Endometrium (tissue), 2 donors: ENCODE measurements at regions not wholly inside any gene's neighbourhood (a gene's known extent, or its start where the extent isn't known, plus 50 kb on each side); places are given as distances from the start of the nearest gene placed in this dataset.

Experiments used
- FAIRE-seq: peaks from 2 replicates; lab custom pipeline; 2012; peaks lifted over from hg19 to GRCh38; lab: Jason Lieb, UNC
- donor health status: control.
- donor health status: control.

DNA sequence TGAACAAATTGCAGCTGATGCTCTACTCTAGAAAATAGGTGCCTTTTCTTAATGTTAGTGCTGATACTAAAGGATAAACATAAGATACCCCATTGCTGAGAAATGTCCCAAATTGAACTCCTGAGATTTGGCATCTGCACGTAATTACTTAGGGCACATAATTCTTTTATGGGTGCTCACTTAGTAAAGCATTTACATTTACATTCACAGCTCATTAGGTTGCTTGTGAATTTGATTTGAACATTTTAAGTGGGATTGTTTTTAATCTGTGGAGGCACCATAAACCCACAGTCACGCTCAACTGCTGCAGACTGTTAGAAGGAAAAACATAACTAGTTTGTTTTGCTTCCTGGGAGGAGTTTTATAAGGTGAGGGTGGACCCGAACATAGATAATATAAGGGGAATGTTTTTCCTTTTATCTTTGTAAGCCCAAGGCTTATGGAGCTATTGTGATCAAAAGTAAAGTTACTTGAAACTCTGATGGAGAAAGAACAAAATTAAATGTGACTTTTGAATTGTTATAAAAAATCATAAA, 560.8 kb downstream of the REEP3 start:
- FAIRE-seq: no peak

DNA sequence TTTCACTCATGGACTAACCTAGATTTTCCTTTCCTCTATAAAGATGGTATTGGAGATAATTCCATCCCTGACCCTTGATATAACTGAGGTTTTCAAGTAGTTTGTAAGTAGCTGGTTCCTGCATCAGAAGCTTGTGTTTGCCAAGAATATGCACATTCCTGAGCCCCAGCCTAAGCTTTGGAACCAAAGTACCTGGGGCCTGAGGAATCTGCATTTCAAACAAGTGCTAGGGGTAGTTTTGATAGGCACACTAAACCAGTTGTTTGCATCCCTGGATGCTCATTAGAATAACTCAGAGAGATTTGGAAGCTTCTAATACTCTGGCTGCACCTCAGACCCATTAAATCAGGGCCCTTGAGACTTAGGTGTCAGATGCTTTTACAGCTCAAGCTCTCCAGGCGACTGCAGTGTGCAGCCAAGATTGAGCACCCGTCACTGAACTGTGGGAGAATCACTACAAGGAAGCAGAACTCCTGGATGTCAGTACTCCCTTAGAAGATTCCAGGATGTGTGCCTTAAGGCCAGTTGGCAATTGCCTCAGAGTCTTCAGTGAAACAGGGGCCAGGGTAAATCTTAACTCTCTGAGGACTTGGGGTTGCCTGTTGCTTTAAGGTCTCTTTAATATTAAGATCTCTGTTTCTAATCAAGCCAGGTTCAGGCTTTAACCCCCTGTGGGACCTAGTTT, 565.0 kb downstream of the REEP3 start:
- no peak for FAIRE-seq

DNA sequence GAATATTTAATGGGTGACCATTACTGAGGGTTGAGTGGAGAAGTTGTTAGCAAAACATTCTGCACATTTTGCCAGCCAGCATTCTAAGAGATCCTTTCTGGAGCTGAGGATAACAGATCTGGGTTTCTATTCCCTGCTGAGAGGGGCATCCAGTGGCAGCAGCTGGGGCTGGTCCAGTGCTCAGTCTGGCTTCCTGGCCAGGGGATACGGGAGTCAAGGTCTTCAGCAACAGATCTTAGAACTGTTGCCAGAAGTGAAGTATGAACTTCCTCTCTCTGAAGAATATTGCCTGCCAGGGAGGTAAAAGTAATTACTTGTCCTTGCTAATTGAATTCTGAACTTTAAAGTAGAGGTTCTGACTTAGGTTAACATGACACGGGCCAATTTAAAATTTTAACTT, 568.4 kb downstream of the REEP3 start:
- no peak for FAIRE-seq

DNA sequence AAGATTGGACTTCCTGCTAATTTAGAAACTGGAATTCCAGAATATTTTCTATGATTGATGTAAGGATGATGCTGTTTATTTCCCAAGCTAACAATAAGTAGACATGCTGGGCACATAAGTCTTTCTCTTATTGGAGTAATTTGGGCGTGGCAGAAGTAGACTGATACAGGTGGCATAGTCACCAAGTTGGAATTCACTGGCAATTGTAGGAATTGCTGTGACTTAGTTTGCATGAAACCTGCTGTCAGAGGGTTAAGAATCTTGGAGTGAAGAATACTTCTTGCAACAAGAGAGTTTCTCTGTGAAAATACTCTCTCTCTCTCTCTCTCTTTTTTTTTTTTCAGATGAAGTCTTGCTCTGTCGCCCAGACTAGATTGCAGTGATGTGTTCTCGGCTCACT, 569.7 kb downstream of the REEP3 start:
- FAIRE-seq: no peak

DNA sequence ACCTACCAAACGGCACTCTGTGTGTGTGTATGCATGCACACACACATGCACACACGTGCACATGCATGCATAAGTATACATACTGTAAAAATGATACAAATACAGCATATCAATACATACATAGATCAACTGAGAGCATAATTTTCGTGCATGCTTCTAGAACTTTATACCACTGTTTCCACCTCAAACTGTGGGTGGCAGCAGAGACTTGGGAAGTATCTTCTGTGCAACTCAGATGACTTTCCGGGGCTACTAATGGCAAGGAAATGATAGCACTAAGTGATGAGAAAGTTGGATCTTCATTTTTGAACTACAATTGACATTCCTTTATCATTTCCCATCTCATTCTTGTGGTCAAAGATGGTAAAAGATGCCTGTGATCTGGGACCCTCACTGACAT, 570.7 kb downstream of the REEP3 start:
- no peak for FAIRE-seq

DNA sequence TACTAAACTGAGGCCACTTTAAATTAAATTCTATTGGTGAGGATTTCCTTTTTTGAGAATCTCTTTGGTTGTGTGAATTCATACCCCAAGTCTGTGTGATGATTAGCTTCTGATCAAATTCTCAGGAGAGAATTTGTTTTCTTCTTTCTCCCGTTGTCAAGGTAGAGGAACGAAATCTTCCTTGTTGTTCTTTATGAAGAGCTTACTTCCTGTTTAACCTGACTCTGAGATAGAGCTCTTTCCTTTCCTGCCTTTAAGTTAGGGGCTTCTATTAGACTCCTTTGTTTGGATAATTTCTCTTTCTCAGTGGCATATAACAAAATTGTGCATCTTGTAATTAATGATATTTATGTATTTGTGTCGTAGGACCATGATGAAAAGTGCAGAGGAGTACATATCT, 572.1 kb downstream of the REEP3 start:
- FAIRE-seq: no peak

DNA sequence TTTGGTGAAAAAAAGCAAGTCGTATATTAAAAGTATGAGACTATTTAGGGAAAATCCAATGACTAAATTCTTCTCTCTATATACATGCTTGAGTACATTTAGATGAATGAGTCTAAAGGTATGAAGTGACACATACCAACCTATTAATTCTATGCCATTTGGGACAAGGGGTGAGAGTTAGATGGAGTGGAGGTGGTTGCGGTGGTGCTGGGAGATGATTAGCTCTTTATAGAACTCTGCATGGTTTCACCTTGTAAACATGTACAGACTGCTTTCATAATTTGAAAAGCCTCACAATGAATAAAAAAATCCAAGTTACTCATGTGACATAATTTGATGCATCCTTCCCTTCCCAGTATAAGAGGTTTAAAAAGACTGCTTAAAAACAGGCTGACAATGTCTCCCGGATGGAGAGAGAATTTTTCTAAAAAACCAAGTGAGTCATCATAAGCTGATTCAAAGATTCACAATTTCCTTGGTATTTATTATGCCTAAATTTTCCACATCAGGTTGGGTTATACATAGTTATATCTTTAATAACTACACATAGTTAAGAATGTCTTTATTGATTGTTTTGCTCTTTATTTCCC, 572.8 kb downstream of the REEP3 start:
- no peak for FAIRE-seq

DNA sequence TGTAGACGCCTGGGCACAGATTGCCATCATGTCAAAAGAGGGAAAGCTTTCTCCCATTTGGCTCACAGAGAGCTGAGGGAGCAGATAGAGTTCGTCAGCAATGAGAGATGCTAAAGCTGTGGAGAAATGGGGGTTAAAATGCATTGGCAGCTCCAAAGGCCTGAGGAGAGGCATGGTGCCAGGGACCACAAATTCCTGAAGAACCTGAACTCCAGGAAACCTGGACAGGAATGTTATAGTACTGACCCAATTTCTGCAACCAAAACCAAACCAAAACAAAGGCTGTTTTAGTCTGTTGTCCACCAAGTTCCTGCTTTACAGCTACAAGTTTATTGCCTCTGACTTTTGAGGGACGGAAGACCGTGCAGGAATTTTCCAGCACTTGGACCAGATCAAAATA, 575.7 kb downstream of the REEP3 start:
- no peak for FAIRE-seq

DNA sequence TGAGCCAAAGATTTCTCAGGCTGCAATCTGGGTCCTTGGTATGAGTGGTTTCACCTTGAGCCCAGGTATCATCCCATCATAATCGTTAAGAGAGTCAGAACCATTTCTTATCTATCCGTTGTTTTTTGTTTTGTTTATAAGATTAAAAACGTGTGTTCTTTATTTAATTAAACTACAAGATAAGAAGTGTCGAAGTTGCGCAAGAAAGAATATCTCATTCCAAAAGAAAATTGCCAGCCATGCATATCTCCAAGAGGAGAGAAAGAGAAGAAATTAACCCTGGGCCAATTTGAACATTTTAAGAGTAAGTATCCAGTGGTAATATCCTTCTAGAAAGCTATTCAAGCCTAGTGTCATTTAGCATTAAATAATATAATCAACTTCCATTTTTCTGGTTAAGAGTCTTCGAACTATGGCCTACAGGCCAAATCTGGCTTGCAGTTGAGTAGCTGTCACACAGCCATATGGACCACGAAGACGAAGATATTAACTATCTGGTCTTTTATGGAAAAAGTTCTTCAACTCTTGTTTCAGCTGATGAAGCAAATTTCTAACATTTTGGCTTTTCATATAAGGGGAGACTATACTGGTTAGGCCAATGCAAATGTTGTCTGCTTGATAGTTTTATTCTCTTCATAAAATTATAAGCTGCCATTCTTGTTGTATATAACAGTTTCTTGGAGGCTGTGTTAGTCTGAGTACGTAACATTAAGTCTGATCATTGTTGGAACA, 576.4 kb downstream of the REEP3 start:
- no peak for FAIRE-seq

DNA sequence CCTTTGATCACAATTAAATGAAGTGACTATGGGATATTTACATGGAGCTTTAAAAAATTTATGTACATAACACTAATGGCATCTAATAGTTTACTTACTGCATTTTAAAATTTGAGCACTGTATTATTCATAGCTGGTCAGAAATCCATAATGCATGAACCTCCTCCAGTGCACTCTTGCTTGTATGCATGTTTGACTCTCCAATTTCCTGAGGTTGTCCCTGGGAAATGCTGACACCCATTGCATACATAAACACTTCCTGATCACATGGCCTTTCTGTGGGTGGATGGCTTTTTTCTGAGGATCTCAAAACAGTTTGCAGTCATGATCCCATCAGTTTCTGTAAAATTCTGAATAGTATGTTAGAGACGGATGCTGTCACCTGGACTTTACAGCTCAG, 577.8 kb downstream of the REEP3 start:
- FAIRE-seq: no peak

DNA sequence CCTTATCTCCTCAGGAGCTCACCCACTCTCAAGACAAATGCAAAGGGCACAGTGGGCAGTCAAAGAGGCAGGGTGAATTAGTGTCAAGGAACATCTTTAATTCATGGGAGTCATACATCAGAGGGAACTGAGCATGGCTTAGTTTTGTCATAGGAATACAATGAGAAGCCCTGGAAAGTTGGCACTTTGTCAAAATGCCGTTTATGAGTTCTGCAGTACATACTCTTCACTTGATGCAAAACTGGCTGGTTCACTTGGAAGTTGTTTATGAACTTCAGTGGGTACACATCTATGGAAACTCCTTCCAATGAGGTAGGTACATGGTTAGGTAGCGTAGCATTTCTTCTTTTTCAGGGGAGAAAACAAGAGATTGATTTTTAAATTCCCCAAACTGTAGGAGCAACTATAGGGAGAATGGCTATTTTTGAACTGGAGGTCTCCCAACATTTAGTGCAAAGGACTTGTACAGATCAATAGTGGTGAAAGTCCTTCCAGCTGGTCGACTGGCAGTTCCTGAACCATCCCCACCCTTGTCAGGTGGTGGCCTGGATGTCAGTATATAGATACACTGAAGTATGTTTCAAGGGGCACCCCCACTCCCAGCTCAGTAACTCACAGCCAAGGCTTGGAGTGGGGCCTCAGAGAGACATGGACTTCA, 580.5 kb downstream of the REEP3 start:
- no peak for FAIRE-seq

DNA sequence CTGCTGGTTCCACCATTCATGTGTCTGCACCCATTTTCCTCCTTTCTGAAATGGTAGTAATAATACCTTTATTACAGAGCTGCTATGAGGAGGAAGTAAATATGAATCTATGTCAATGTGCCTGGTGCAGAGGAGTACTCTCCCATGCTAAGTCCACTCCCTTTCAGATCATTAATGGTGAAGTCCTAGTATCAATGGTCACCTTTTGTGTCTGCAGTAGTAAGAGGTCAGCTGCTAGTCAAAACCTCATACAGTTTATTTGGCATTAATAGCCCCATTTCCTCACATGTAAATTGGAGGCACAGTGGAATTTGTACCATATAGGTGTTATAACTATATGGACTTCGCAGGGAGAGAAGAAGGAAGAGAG, 581.0 kb downstream of the REEP3 start:
- no peak for FAIRE-seq

DNA sequence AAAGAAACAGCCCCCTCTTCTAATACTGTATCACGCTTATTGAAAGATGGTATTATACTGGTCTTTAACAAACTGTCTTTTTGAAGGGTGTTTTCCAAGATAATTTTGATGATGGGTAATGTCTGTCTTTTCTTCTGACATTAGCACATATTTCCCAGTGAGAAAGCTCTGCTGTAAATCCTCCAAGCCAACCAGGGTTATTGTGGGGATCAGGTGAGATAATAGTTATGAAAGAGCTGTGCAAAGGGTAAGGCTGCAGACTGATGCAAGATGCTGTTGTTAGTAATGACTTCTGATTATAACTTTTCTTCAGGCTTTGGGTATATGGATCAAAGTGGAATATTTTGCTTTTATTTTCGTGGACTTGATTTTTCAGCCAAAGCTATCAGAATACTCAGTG, 581.7 kb downstream of the REEP3 start:
- no peak for FAIRE-seq

DNA sequence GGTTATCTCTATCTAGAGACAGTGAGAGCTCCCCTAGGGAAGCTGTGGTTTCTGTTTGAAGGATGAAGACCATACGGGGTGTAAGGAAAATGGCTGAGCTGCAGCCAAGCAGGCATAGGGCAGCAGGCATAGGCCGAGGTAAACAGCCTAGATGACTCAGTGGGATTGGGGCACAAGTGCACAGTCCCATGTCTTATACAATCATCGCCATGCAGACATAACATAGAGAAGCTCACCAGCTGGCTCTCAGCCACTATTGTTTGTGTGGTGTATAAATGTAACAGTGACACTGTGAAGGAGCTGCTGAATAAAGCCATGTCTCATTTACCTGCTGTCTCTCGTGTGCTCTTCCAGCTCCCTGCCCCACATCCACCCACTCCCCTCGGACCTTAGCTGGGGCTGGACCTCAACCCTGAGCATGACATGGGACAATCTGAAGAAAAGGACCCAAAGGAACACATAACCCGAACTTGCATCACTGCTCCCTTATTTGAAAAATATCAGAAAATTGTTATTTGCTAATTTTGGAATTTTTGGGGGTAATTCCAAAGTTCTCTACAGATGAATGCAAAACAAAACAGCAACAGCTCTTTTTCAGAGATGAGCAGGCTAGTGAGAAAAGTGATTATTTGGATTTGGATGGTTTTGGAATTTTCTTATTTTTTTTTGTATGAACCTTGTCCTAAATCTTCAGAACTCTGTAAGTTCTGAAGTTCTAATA, 582.7 kb downstream of the REEP3 start:
- FAIRE-seq: no peak

DNA sequence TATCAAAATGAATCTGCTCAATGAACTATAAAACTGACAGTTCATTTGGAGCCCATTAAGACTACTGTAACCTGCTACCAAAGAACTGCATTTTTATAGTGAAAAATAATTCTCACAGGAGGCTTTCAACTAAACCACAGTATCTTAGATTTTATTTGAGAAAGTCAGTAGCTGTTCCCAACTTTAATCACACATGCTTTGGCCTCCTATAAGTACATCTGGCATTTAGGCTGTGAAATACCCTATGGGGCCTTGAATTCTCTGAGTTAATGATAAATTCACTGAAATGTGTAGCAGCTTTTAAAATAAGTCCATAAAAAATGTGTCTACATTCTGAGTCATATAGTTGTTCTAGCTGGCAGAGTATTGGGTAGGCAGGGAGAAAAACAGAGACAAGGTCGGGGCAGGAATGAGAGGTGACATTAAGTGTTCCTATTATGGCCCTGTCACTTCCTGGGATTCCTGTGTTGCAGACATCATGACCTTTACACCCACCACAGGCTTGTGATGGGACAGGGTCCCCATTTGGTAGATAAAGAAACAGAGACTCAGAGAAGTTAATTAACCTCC, 588.8 kb downstream of the REEP3 start:
- no peak for FAIRE-seq

DNA sequence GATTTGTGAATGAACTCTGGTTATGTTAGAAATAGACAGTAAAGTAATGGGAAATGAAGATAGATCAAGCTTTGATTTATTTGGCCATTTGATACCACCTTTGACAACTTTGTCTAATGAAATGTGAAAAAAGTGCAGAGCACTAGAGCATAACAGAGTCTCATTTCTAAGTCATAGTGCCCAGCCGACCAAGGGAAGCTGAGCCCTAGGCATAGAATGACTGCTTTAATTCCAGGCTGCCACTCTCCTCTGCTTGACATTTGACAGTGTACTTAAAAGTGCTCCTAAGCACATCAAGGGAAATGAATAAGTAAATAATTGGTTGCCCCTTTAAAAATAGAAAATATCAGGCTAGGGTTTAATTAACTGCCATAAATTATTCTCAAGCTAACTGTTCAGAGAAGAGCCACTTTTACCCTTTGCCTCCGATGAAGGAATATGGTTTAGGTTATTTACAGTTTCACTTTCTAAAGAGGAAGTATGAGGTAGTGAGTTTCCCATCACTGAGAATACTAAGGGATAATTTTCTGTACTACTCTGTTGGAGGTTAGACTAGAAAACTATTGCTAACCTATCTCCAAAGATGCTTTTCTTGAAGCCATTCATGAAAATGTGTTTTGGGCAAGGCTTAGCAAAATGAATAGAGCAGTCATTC, 591.6 kb downstream of the REEP3 start:
- FAIRE-seq: no peak

DNA sequence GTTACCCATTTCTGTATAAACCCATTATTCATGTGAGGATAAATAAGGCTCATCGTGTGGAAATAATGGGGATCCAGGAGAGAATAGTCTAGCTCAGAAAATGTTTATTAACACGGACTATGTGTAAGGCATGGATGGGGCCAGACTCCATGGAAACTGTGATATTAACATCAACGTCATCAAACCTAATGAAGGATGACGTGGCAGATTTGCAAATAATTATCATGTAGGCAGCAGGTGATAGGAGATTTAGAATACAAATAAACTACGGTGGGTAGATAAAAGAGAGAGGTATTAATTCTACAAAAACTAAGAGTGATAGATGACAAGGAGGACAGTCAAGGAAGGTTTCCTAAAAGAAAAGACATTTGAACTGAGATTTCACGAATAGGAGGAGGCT, 592.2 kb downstream of the REEP3 start:
- FAIRE-seq: no peak

DNA sequence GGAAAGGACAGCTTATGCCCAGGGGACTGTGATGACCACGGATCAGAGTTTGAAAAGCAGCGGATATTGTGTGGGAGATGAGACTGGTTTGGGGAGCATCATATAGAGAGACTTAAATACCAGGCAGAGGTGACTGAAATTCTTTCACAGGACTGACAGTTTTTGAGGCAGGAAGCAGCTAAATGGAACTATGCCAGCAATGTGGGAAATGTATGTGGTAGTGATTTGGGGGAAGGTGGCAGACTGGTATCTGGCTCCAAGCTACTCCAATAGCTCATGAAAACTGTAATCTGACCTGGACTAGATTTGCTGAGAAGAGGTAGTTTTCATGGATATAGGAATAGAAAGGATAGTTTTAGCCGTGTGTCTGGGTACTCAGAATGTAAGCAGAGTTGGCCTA, 592.6 kb downstream of the REEP3 start:
- no peak for FAIRE-seq

DNA sequence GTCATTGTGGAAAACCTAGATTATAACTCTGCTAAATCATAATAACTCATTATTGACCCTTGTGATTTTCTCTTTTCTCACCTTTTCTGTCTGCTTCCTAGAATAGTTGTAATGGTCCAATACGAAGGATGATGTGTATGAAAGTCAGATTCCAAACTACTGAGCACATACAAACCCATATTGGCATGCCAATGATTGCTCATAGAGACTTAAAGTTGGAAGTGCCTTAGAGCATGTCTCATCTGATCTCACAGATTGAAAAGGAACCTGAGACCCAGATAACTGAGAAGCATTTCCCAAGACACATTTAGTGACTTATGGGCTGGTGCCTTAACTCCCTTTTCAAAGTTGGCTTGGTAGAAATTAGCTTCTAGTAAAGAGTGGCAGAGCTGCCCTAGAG, 594.3 kb downstream of the REEP3 start:
- FAIRE-seq: no peak

DNA sequence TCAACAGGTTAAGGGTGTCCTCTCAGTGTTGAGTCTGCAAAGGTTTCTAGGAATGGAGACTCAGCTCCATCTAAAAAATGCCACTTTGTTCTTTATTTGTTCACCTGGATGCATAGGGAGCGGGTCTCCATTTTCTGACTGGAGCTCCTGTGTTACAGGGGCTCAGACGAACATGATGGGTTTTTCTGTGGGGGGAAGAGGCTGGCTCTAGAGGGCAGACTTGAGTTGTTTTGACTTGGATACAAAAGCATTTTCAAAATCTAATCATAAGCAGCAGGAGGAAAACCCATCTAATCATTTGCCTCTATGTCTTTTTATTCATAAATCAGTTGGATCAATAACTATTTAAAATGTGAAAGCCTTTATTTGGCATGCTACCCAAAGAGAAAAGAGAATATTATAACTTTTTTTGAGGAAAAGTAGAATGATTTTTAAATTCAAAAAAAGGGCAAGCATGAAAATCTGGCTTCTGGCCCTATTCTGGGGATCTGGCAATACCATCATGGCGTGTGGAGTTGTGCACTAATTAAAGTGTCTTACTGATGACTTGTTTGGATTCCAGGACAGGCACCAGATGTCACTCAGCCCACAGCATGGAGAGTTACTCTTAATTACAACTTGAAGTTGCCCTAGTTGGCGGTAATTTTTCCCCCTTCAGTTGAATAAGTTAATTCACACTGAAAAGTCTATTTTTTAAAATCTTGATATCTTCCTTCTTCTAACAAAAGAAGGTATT, 594.9 kb downstream of the REEP3 start:
- no peak for FAIRE-seq

DNA sequence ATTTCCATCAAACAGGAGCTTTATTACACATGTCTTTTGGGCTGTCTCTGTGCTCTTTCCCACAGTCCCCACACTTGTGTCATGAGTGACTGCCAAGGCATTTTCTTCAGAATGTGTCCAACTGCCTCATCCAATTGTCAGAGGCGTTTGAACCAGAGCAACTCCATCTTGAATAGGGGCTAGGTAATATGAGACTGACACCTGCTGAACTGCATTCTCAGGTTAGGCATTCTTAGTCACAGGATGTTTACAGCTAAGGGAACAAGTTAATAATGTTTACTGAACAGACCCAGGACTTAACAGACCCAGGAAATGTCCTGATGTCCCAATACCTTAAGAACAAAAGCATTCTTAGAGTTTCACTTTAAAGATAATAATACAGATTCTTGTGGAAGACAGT, 595.5 kb downstream of the REEP3 start:
- no peak for FAIRE-seq
